VCaP (cell line): ENCODE measurements at regions not wholly inside any gene's neighbourhood (a gene's known extent, or its start where the extent isn't known, plus 50 kb on each side); places are given as distances from the start of the nearest gene placed in this dataset.

Experiments used
- H3K27ac ChIP-seq: fragments of 450-650 bp; 2 replicates; pipeline ENCODE4 v1.5.1; 2017
- TF ChIP-seq, protein P1 (sequence below): fragments of 450-650 bp; conservative IDR thresholded peaks from 2 replicates; pipeline ENCODE4 v1.5.1; 2017; ENCODE audit warnings: mild to moderate bottlenecking, moderate library complexity

DNA sequence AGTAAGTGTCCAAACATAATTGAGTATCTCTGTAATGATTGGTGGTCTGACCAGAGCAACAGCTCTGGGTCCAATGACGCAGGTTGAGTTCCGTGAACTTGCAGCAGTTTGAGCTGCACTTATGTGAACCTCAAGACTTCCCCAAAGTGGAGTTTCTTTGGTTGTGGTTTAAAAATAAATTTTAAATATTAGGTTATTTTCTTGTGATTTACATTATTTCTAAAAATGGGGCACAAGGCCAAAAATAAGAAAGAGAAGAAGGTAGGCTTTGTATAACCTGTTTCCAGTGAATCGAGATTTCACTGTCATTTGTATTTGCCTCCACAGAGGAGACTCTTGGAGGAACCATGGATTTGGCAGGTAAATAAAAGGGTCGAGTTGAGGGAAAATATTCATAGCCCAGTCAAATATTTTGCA is 166.4 kb upstream of the ZNF217 start:
- H3K27ac ChIP-seq = no peak overlapping the region
- TF ChIP-seq, protein P1, sequence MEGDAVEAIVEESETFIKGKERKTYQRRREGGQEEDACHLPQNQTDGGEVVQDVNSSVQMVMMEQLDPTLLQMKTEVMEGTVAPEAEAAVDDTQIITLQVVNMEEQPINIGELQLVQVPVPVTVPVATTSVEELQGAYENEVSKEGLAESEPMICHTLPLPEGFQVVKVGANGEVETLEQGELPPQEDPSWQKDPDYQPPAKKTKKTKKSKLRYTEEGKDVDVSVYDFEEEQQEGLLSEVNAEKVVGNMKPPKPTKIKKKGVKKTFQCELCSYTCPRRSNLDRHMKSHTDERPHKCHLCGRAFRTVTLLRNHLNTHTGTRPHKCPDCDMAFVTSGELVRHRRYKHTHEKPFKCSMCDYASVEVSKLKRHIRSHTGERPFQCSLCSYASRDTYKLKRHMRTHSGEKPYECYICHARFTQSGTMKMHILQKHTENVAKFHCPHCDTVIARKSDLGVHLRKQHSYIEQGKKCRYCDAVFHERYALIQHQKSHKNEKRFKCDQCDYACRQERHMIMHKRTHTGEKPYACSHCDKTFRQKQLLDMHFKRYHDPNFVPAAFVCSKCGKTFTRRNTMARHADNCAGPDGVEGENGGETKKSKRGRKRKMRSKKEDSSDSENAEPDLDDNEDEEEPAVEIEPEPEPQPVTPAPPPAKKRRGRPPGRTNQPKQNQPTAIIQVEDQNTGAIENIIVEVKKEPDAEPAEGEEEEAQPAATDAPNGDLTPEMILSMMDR = no peak

- H3K27ac ChIP-seq = peak overlapping the region; percentile 49
- TF ChIP-seq, protein P1 = no peak
Observed at GRCh38 chr20:53757472-53757913, 163.9 kb upstream of the ZNF217 start.

DNA sequence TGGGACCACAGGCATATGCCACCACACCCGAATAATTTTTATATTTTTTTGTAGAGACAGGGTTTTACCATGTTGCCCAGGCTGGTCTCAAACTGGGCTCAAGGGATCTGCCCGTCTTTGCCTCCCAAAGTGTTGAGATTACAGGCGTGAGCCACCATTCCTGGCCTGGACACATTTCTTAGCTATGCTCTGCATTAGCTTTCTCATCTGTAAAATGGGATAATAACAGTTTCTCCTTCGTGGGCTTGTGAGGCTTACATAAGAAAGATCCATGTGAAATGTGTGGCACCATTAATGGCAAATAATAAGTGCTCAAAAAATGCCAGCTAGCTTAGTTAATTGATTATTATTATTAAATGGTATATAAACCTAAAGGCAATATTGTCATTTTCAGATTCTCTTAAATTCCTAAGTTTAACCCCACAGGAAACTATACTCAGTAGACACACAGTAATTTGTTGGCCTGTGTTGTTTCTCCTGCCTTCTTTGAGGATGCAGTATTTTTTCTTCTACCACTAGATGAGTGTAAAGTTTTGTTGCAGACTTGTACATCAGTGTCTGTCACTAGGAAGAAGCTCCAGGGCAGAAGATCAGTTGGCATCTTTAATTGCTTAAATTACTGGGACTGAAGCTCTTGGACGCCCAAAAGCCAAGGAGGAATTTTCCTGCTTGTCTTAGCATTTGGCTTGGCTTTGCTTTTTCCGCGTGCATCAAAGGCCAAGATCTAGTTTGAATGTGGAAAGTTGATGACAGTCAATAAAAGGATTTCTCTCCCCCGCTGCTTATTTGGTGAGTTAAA is 162.3 kb upstream of the ZNF217 start:
- no peak overlapping the region for H3K27ac ChIP-seq
- TF ChIP-seq, protein P1 = no peak

DNA sequence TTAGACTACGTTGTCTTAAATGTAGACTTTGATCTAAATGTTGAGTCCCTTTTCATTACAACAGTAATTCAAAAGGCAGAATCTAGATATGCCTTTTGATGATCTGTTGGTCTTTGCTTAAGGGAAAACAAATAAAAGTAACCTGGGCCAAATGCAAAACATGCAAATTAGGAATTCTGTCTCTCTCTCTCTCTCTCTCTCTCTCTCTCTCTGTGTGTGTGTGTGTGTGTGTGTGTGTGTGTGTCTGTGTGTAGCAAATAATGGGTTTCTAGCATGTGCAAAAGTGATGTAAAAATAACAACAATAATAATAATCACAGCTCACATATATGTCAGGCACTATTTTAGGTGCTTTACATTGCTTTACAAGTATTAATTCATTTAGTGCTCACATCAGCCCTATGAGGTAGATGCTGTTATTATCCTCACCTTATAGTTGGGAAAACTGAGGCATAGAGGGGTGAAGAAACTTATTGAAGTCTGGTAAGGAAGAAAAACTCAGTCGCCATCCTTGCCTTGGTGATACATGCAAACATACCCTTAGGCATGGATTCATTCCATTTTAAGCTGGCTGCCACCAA is 160.3 kb upstream of the ZNF217 start:
- no peak overlapping the region for H3K27ac ChIP-seq
- TF ChIP-seq, protein P1 = no peak

- peak overlapping the region; percentile 88 for H3K27ac ChIP-seq
- TF ChIP-seq, protein P1 = no peak
Observed at GRCh38 chr20:53752971-53753879, 159.6 kb upstream of the ZNF217 start.

- H3K27ac ChIP-seq = peak overlapping the region; percentile 88
- TF ChIP-seq, protein P1 = no peak
Observed at GRCh38 chr20:53752583-53752970, 158.9 kb upstream of the ZNF217 start.
